ENCODE measurements at regions not wholly inside any gene's neighbourhood (a gene's known extent, or its start where the extent isn't known, plus 50 kb on each side); places are given as distances from the start of the nearest gene placed in this dataset.

GRCh38 chr13:84973661-84974060 lies 825.6 kb downstream of the SLITRK6 start:
- WGBS, 5 donors: 49 to 82% (median 68%) methylated on average over 1 of the region's 1 CpG
- peaks cover 0 to 3% (median 0%) of the 10 kb centered on the region in 6 donors for H3K4me1 ChIP-seq
- intact Hi-C loops (cut with DNase I; ENCODE audit: low total_unique reads): no loop called here
- H3K9me3 ChIP-seq: peaks cover 0 to 6% (median 0%) of the 10 kb centered on the region in 8 donors
- no peaks in the 10 kb centered on the region for H3K36me3 ChIP-seq
- H3K27me3 ChIP-seq (replicated peaks in 1 of 7): no peaks in the 10 kb centered on the region
- TF ChIP-seq POLR2A (IDR thresholded peaks at IDR 0.05): no peak
- no peak for TF ChIP-seq POLR2AphosphoS5 (IDR thresholded peaks at IDR 0.05)
- TF ChIP-seq CTCF (IDR thresholded peaks at IDR 0.05 in 8 of 11, conservative IDR thresholded peaks at IDR 0.05 in 3 of 11): no peak
- no peak for DNase-seq
- H3K27ac ChIP-seq: no peak overlapping the region
- no peak overlapping the region for H3K4me3 ChIP-seq

DNA sequence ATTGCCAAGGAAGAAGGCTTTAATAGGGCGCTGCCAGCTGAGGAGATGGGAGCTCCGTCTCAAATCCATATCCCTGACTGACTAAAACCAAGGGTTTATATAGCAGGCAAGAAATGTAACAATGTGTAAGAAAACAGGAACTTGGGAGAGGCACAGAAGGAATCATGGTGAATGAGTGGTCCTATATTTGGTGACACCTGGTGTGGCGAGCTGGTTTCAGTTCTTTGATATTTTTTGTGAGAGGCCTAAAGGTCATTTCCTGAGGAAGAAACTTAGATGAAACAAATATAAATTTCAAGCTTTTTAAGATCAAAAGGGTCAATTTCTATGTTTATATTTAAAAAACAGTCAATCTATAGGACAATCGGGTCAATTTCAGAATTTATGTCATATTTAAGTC lies 826.3 kb downstream of the SLITRK6 start:
- no peak for TF ChIP-seq CTCF (IDR thresholded peaks at IDR 0.05 in 8 of 11, conservative IDR thresholded peaks at IDR 0.05 in 3 of 11)
- TF ChIP-seq POLR2A (IDR thresholded peaks at IDR 0.05): no peak
- TF ChIP-seq POLR2AphosphoS5 (IDR thresholded peaks at IDR 0.05): no peak
- intact Hi-C loops (cut with DNase I; ENCODE audit: low total_unique reads): no loop called here
- no peak for DNase-seq
- Histone ChIP-seq H3K4me3 (no peak overlapping the region), H3K36me3 (no peaks in the 10 kb centered on the region), H3K9me3 (peaks cover 0 to 6% (median 0%) of the 10 kb centered on the region in 8 donors), H3K4me1 (peaks cover 0 to 3% (median 0%) of the 10 kb centered on the region in 6 donors), H3K27ac (no peak overlapping the region), H3K27me3 (replicated peaks in 1 of 7) (no peaks in the 10 kb centered on the region)
- WGBS, 5 donors: 75 to 86% (median 84%) methylated on average over 4 of the region's 4 CpGs

GRCh38 chr13:84962849-84963248 lies 836.4 kb downstream of the SLITRK6 start:
- Histone ChIP-seq H3K4me3 (no peak overlapping the region), H3K36me3 (no peaks in the 10 kb centered on the region), H3K9me3 (no peaks in the 10 kb centered on the region), H3K4me1 (no peaks in the 10 kb centered on the region), H3K27me3 (replicated peaks in 1 of 7) (no peaks in the 10 kb centered on the region), H3K27ac (no peak overlapping the region)
- no peak for TF ChIP-seq POLR2AphosphoS5 (IDR thresholded peaks at IDR 0.05)
- no peak for TF ChIP-seq CTCF (IDR thresholded peaks at IDR 0.05 in 8 of 11, conservative IDR thresholded peaks at IDR 0.05 in 3 of 11)
- no peak for TF ChIP-seq POLR2A (IDR thresholded peaks at IDR 0.05)
- WGBS, 5 donors: 50 to 69% (median 64%) methylated on average over 1 of the region's 1 CpG
- intact Hi-C loops (cut with DNase I; ENCODE audit: low total_unique reads): no loop called here
- DNase-seq: no peak

DNA sequence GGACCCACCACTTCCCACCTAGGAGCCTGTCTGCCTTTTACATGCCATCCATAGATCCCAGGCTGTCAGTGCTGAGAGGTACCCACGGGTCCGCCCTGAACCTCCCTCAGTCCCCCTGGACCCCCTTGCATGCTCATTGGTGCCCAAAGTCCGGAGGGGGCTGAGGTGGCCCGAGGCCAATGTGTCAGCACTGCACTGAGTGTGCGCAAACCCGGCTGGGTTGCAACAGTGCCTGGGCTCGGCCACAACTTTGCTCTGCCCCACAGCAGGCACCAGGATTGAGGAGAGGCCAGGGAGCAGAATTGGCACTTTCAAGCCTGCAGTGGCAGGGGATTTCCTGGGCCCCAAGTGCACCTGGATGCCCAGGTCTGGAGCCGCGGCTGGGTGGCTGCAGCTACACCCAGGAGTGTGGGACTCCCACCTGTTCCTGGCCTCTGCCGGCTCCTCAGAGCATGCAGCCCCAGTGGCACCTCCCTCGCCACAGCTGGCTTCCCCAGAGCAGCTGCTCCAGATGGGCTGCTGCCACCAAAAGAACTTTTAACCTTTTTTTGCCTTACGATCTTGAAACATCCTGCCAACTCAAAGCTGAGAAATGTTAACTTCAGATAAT lies 837.0 kb downstream of the SLITRK6 start:
- Histone ChIP-seq H3K4me3 (no peak overlapping the region), H3K27ac (no peak overlapping the region), H3K36me3 (no peaks in the 10 kb centered on the region), H3K9me3 (no peaks in the 10 kb centered on the region), H3K4me1 (no peaks in the 10 kb centered on the region), H3K27me3 (replicated peaks in 1 of 7) (no peaks in the 10 kb centered on the region)
- TF ChIP-seq CTCF (IDR thresholded peaks at IDR 0.05 in 8 of 11, conservative IDR thresholded peaks at IDR 0.05 in 3 of 11) (no peak), POLR2AphosphoS5 (IDR thresholded peaks at IDR 0.05) (peak in 1 of 3 donors; percentile 43)
- 49 to 74% (median 64%) methylated on average over 4 to 12 of the region's 12 CpGs for WGBS, 5 donors
- intact Hi-C loops (cut with DNase I; ENCODE audit: low total_unique reads): no loop called here
- DNase-seq: peak; percentile 56
